Stimulated activated naive CD8-positive, alpha-beta T cell treated with anti-CD3 and anti-CD28 coated beads, Interleukin-15, Interleukin-2, amounts not matched to agents 100 ng/mL and 50 ng/mL, for 24 hours (primary cell): ENCODE measurements at regions not wholly inside any gene's neighbourhood (a gene's known extent, or its start where the extent isn't known, plus 50 kb on each side); places are given as distances from the start of the nearest gene placed in this dataset.

Experiments
- H3K27ac Mint-ChIP-seq: one replicate; pipeline ENCODE4 v1.8.0; 2021; ENCODE audit warnings: mild to moderate bottlenecking, mixed read lengths
- H3K27me3 Mint-ChIP-seq: one replicate; pipeline ENCODE4 v1.8.0; 2021; ENCODE audit warnings: mixed read lengths
- H3K36me3 Mint-ChIP-seq: one replicate; pipeline ENCODE4 v1.8.0; 2021; ENCODE audit warnings: low read depth, mixed read lengths
- H3K4me1 Mint-ChIP-seq: one replicate; pipeline ENCODE4 v1.8.0; 2021; ENCODE audit warnings: low read depth, mixed read lengths
- H3K4me3 Mint-ChIP-seq: one replicate; pipeline ENCODE4 v1.8.0; 2021; ENCODE audit warnings: mild to moderate bottlenecking, mixed read lengths
- H3K9me3 Mint-ChIP-seq: one replicate; pipeline ENCODE4 v1.8.0; 2021; ENCODE audit warnings: mixed read lengths

- H3K4me3 Mint-ChIP-seq, result no peak overlapping the region
- no peak overlapping the region for H3K27ac Mint-ChIP-seq
- H3K27me3 Mint-ChIP-seq, result peaks cover 3% of the 10 kb centered on the region
- H3K9me3 Mint-ChIP-seq, result no peaks in the 10 kb centered on the region
- no peaks in the 10 kb centered on the region for H3K4me1 Mint-ChIP-seq
- no peaks in the 10 kb centered on the region for H3K36me3 Mint-ChIP-seq
Observed at GRCh38 chr6:132140189-132140588, 189.0 kb upstream of the CCN2 start.

GRCh38 chr6:132139611-132140010, 188.4 kb upstream of the CCN2 start:
- Mint-ChIP-seq H3K27ac (no peak overlapping the region), H3K9me3 (no peaks in the 10 kb centered on the region), H3K4me3 (no peak overlapping the region), H3K27me3 (no peaks in the 10 kb centered on the region), H3K4me1 (no peaks in the 10 kb centered on the region), H3K36me3 (no peaks in the 10 kb centered on the region)

GRCh38 chr6:132136981-132137380, 185.8 kb upstream of the CCN2 start:
- Mint-ChIP-seq H3K9me3 (no peaks in the 10 kb centered on the region), H3K4me1 (peaks cover 2% of the 10 kb centered on the region), H3K36me3 (no peaks in the 10 kb centered on the region), H3K4me3 (no peak overlapping the region), H3K27me3 (no peaks in the 10 kb centered on the region), H3K27ac (no peak overlapping the region)

GRCh38 chr6:132135409-132135808, 184.2 kb upstream of the CCN2 start:
- Mint-ChIP-seq H3K4me1 (peaks cover 15% of the 10 kb centered on the region), H3K4me3 (no peak overlapping the region), H3K9me3 (no peaks in the 10 kb centered on the region), H3K27me3 (peaks cover 9% of the 10 kb centered on the region), H3K27ac (no peak overlapping the region), H3K36me3 (no peaks in the 10 kb centered on the region)

- Mint-ChIP-seq H3K4me3 (no peak overlapping the region), H3K36me3 (no peaks in the 10 kb centered on the region), H3K9me3 (no peaks in the 10 kb centered on the region), H3K27ac (no peak overlapping the region), H3K27me3 (peaks cover 9% of the 10 kb centered on the region), H3K4me1 (peaks cover 15% of the 10 kb centered on the region)
Observed at GRCh38 chr6:132133736-132134445, 182.7 kb upstream of the CCN2 start.

- Mint-ChIP-seq H3K36me3 (no peaks in the 10 kb centered on the region), H3K27ac (no peak overlapping the region), H3K4me3 (no peak overlapping the region), H3K4me1 (peaks cover 15% of the 10 kb centered on the region), H3K9me3 (no peaks in the 10 kb centered on the region), H3K27me3 (peaks cover 9% of the 10 kb centered on the region)
Observed at GRCh38 chr6:132132924-132133639, 181.9 kb upstream of the CCN2 start.

GRCh38 chr6:132132422-132132821, 181.2 kb upstream of the CCN2 start:
- Mint-ChIP-seq H3K27ac (no peak overlapping the region), H3K9me3 (peaks cover under 1% of the 10 kb centered on the region), H3K27me3 (peaks cover 10% of the 10 kb centered on the region), H3K4me1 (peaks cover 15% of the 10 kb centered on the region), H3K4me3 (no peak overlapping the region), H3K36me3 (no peaks in the 10 kb centered on the region)

- Mint-ChIP-seq H3K9me3 (peaks cover 3% of the 10 kb centered on the region), H3K4me1 (peaks cover 15% of the 10 kb centered on the region), H3K4me3 (no peak overlapping the region), H3K27ac (no peak overlapping the region), H3K27me3 (peaks cover 13% of the 10 kb centered on the region), H3K36me3 (no peaks in the 10 kb centered on the region)
Observed at GRCh38 chr6:132131758-132132157, 180.6 kb upstream of the CCN2 start.

GRCh38 chr6:132131351-132131750, 180.2 kb upstream of the CCN2 start:
- Mint-ChIP-seq H3K36me3 (no peaks in the 10 kb centered on the region), H3K27ac (no peak overlapping the region), H3K27me3 (peaks cover 13% of the 10 kb centered on the region), H3K4me3 (no peak overlapping the region), H3K9me3 (peaks cover 3% of the 10 kb centered on the region), H3K4me1 (peaks cover 15% of the 10 kb centered on the region)

GRCh38 chr6:132130626-132131298, 179.6 kb upstream of the CCN2 start:
- no peak overlapping the region for H3K4me3 Mint-ChIP-seq
- H3K9me3 Mint-ChIP-seq, result peaks cover 3% of the 10 kb centered on the region

GRCh38 chr6:132128424-132128823, 177.3 kb upstream of the CCN2 start:
- H3K4me1 Mint-ChIP-seq, result peaks cover 15% of the 10 kb centered on the region
- no peaks in the 10 kb centered on the region for H3K36me3 Mint-ChIP-seq
- H3K4me3 Mint-ChIP-seq, result no peak overlapping the region

More at GRCh38 chr6:132130626-132131298, 179.6 kb upstream of the CCN2 start:
- peaks cover 13% of the 10 kb centered on the region for H3K27me3 Mint-ChIP-seq
- H3K4me1 Mint-ChIP-seq, result peaks cover 15% of the 10 kb centered on the region
- H3K36me3 Mint-ChIP-seq, result no peaks in the 10 kb centered on the region
- no peak overlapping the region for H3K27ac Mint-ChIP-seq

GRCh38 chr6:132126150-132126549, 175.0 kb upstream of the CCN2 start:
- Mint-ChIP-seq H3K27ac (no peak overlapping the region), H3K4me1 (peaks cover 8% of the 10 kb centered on the region), H3K27me3 (peaks cover 8% of the 10 kb centered on the region), H3K4me3 (no peak overlapping the region), H3K9me3 (peaks cover 3% of the 10 kb centered on the region), H3K36me3 (no peaks in the 10 kb centered on the region)

More at GRCh38 chr6:132128424-132128823, 177.3 kb upstream of the CCN2 start:
- H3K27ac Mint-ChIP-seq, result no peak overlapping the region
- H3K9me3 Mint-ChIP-seq, result peaks cover 3% of the 10 kb centered on the region
- H3K27me3 Mint-ChIP-seq, result peaks cover 13% of the 10 kb centered on the region

- Mint-ChIP-seq H3K36me3 (no peaks in the 10 kb centered on the region), H3K4me1 (no peaks in the 10 kb centered on the region), H3K27me3 (peaks cover 15% of the 10 kb centered on the region)
Observed at GRCh38 chr6:132122871-132123270, 171.7 kb upstream of the CCN2 start.

GRCh38 chr6:132122176-132122575, 171.0 kb upstream of the CCN2 start:
- H3K27me3 Mint-ChIP-seq, result peaks cover 12% of the 10 kb centered on the region
- H3K27ac Mint-ChIP-seq, result no peak overlapping the region
- H3K36me3 Mint-ChIP-seq, result no peaks in the 10 kb centered on the region
- peaks cover under 1% of the 10 kb centered on the region for H3K9me3 Mint-ChIP-seq
- no peak overlapping the region for H3K4me3 Mint-ChIP-seq
- no peaks in the 10 kb centered on the region for H3K4me1 Mint-ChIP-seq

More at GRCh38 chr6:132122871-132123270, 171.7 kb upstream of the CCN2 start:
- Mint-ChIP-seq H3K27ac (no peak overlapping the region), H3K9me3 (peaks cover 3% of the 10 kb centered on the region), H3K4me3 (no peak overlapping the region)

GRCh38 chr6:132118144-132118543, 167.0 kb upstream of the CCN2 start:
- H3K36me3 Mint-ChIP-seq, result no peaks in the 10 kb centered on the region
- H3K4me1 Mint-ChIP-seq, result no peaks in the 10 kb centered on the region
- no peaks in the 10 kb centered on the region for H3K9me3 Mint-ChIP-seq
- no peak overlapping the region for H3K4me3 Mint-ChIP-seq
- H3K27me3 Mint-ChIP-seq, result peaks cover 11% of the 10 kb centered on the region
- no peak overlapping the region for H3K27ac Mint-ChIP-seq
